SK-N-SH (cell line): ENCODE measurements at regions not wholly inside any gene's neighbourhood (a gene's known extent, or its start where the extent isn't known, plus 50 kb on each side); places are given as distances from the start of the nearest gene placed in this dataset.

Experiments
- CTCF ChIP-seq: fragments of 200-600 bp; sonication (generic); IDR thresholded peaks from 2 replicates; pipeline ENCODE4 v1.6.1; 2017; ENCODE audit warnings: antibody characterized with exemption, mild to moderate bottlenecking, moderate library complexity
- EZH2phosphoT487 ChIP-seq: fragments of 200-600 bp; sonication (generic); IDR thresholded peaks from 2 replicates; pipeline ENCODE4 v1.6.1; 2017; ENCODE audit warnings: low read depth, mixed run types, mild to moderate bottlenecking, antibody characterized with exemption, moderate library complexity, borderline replicate concordance
- POLR2AphosphoS5 ChIP-seq: IDR thresholded peaks from 2 replicates; pipeline ENCODE4 v1.6.1; 2012; ENCODE audit warnings: low read depth, low read length
- ZBTB33 ChIP-seq: IDR thresholded peaks from 2 replicates; pipeline ENCODE4 v1.4.0; 2012; ENCODE audit warnings: low read depth, borderline replicate concordance

- TF ChIP-seq ZBTB33 (no peak), CTCF (no peak), POLR2AphosphoS5 (no peak), EZH2phosphoT487 (no peak)
These were observed 367.9 kb downstream of the TYW1 start for GRCh38 chr7:67364441-67365017.
